Limb (tissue), 2 donors: ENCODE measurements at regions not wholly inside any gene's neighbourhood (a gene's known extent, or its start where the extent isn't known, plus 50 kb on each side); places are given as distances from the start of the nearest gene placed in this dataset.

ENCODE experiments used
- DNase-seq, 2 donors: peaks; one replicate each; pipeline ENCODE4 v3.0.0-alpha.2; 2016; ENCODE audit errors: extremely low spot score in 2 of 2

DNA sequence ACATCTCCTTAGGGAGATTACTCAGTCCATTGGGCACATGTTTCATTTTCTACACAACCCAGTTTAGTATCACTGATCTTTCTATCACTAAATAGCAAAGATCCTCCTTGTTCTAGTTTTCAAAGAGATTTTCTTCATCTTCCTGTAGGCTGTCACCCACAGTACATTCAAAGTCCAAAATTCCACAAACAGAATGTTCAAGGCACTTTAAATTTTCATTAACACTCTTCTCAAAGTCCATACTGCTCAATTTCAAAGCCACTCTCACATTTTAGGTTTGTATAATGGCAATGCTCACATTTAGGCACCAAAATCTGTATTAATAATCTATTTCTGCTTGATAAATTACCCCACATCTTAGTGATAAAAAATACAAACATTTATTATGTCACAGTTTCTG lies 152.8 kb downstream of the FSIP2 start:
- no peak for DNase-seq

DNA sequence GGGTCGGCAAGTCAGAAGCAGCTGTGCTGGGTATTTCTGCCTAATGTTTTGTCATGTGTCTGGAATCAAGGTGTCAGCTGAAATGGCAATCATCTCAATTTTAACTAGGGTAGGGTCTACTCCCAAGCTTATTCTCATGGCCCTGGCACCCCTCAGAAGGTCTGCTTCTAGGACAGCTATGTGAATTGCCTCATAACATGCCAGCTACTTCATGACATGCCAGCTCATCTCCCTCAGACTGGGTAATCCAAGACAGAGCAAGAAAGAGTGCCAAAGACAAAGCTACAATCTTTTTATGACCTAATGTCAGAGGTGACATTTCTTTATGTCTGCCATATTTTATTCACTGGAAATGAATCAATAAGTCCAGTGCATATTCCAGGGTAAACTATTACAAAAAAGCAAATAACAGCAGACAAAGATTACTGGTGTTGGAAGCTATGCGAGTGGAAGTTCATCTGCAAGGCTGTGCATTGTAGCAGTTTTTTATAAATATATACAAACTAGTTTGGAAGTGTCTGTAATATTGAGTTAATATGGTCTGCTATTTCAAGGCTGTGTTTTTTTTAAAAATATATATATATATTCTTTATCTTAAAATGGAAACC lies 153.3 kb downstream of the FSIP2 start:
- DNase-seq = no peak

- DNase-seq = no peak
Observed at GRCh38 chr2:185892484-185892883, 153.9 kb downstream of the FSIP2 start.

GRCh38 chr2:185894223-185894622 lies 155.6 kb downstream of the FSIP2 start:
- no peak for DNase-seq

DNA sequence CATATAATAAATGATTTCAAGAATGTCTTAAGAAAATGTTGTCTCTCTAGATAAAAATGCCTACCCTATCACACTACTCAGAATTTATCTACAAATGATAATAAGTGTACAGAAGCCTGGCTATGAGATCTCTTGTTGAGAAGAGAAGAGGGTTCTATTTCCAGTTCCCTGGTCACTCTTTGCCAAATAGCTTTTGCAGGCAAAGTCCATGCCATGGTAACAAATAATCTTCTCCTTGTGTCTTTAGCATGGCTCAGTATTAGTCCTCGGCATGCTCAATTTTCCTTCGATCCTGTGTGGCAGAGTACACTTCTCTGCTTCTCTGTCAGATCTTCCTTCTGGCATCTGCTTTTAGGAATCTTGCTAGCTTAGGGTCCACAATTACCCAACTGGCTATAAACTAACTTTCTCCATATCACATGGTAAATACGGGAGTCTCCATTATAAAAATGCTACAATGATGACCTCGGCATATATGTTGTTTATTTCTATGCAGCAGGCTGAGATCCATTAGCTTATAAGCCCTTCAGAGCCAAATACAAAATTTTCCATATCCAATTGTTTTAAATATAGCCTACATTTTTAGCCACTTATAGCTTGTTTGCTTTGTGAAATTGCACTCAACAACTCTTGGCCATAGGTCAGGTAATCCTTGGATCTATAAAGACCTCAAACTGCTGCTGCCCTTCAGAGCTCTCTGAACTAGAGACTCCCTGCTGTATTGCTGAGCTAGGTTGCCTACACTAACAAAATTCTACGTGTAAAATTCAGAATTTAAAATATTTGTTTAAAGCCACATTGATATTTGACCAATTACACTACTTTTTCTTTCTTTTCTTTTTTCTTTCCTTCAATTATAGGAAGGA lies 157.5 kb downstream of the FSIP2 start:
- no peak for DNase-seq

GRCh38 chr2:185899366-185899765 lies 160.8 kb downstream of the FSIP2 start:
- DNase-seq = no peak

- no peak for DNase-seq
Observed at GRCh38 chr2:185919155-185919554, 180.6 kb downstream of the FSIP2 start.

GRCh38 chr2:185921048-185921756 lies 182.6 kb downstream of the FSIP2 start:
- no peak for DNase-seq

- no peak for DNase-seq
Observed at GRCh38 chr2:185934232-185934631, 195.6 kb downstream of the FSIP2 start.

GRCh38 chr2:185939858-185940257 lies 201.3 kb downstream of the FSIP2 start:
- DNase-seq = no peak

GRCh38 chr2:185942855-185943254 lies 204.3 kb downstream of the FSIP2 start:
- no peak for DNase-seq

- DNase-seq = no peak
Observed at GRCh38 chr2:185947722-185948121, 209.1 kb downstream of the FSIP2 start.

- DNase-seq = no peak
Observed at GRCh38 chr2:185952100-185952499, 213.5 kb downstream of the FSIP2 start.

GRCh38 chr2:185954389-185954788 lies 215.8 kb downstream of the FSIP2 start:
- DNase-seq = no peak

DNA sequence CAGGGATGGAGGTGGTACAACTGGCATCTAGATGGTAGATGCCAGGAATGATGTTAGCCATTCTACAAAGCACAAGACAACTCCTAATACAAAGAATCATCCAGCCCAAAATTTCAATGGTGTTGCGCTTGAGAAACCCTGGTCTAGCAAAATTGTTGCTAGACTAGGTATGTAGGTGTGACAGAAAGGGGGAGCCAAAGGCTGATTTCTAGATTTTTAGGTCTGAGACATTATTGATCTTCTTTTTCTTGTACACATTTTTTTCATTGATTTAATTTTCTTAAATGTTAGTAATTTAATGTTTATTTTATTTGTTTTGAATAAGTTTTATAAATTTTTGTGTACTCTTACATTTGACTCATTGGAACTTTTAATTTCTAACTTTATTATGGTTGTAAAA lies 216.4 kb downstream of the FSIP2 start:
- no peak for DNase-seq

- no peak for DNase-seq
Observed at GRCh38 chr2:185967335-185967734, 228.7 kb downstream of the FSIP2 start.

GRCh38 chr2:185970148-185970852 lies 231.7 kb downstream of the FSIP2 start:
- no peak for DNase-seq

DNA sequence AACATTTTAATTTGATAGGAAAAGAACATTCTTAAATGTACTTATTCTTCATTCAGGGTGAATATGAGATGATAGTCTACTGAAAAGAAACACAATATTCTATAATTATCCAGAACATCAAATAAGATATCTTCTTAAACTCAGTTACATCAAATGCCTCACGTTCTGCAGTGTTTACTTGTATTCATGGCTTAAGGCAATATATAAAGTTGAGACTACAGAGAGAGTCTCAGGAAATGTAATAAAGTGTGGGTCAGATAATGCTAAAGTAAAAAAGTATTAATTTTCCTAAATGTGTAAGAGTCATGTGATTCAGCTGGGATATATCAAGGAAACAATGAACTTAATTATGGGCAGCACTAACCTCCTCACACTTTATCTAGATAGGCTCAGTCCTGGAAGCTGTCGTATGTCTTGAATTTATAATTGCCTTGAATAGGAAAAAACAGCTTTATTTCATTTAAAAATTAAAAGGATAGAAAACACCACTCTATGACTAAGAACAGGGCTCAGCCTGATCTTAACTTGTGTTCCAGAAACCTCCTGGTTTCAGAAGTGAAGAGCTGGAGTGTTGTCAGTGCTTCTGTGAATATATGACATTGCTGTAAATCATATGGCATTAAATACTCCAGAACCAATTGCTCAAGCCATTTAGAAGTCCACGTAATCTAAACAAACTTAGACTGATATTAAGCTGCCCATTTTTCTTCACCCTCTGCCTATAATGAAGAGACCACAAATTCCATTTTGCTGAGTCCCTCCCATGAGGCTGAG lies 240.2 kb downstream of the FSIP2 start:
- DNase-seq = no peak

- no peak for DNase-seq
Observed at GRCh38 chr2:185979546-185980071, 241.0 kb downstream of the FSIP2 start.

GRCh38 chr2:185980944-185981343 lies 242.3 kb downstream of the FSIP2 start:
- no peak for DNase-seq

DNA sequence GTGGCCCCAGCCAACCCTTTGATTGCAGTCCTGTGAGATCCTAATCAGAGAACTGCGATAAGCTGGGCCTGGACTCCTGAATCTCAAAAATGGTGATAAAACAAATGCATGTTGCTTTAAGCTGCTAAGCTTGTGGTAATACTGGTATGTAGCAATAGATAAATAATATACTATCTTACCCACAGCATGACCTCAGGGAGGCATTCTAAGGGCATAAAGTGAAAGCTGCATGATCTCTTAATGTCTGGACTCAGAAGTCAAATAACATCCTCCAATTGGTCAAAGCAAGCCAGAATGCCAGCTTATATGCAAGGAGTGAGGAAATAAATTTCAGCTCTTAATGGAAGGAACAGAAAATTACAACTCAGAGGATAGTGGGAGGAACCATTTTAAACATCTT lies 246.1 kb downstream of the FSIP2 start:
- no peak for DNase-seq
